Retina (tissue), 1 donor: ENCODE measurements at regions not wholly inside any gene's neighbourhood (a gene's known extent, or its start where the extent isn't known, plus 50 kb on each side); places are given as distances from the start of the nearest gene placed in this dataset.
A peak's percentile ranks its signal among the peaks of the same experiment; 100 is the strongest.
"Not testable (repeated sequence)": the region's sequence is repeated elsewhere in the genome, so short reads cannot be mapped to it uniquely, and the experiment has no call there.

Experiments
- DNase-seq: peaks from one replicate; pipeline ENCODE4 v3.0.0-alpha.2; 2016

- DNase-seq = not testable (repeated sequence)
Measured at GRCh38 chr7:29709002-29709401, 97.3 kb upstream of the WIPF3 start.

GRCh38 chr7:29723127-29723526 is 83.2 kb upstream of the WIPF3 start:
- DNase-seq = not testable (repeated sequence)

GRCh38 chr7:29723599-29723998 is 82.7 kb upstream of the WIPF3 start:
- peak; percentile 1 for DNase-seq

- DNase-seq = not testable (repeated sequence)
Measured at GRCh38 chr7:29729534-29730165, 76.7 kb upstream of the WIPF3 start.

GRCh38 chr7:29734246-29734731 is 72.0 kb upstream of the WIPF3 start:
- no peak for DNase-seq

GRCh38 chr7:29747645-29748245 is 58.6 kb upstream of the WIPF3 start:
- not testable (repeated sequence) for DNase-seq

- DNase-seq = no peak
Measured at GRCh38 chr7:29748286-29749099, 57.8 kb upstream of the WIPF3 start.

- DNase-seq = no peak
Measured at GRCh38 chr7:29749701-29750321, 56.5 kb upstream of the WIPF3 start.

GRCh38 chr7:29750373-29750940 is 55.9 kb upstream of the WIPF3 start:
- not testable (repeated sequence) for DNase-seq

- not testable (repeated sequence) for DNase-seq
Measured at GRCh38 chr7:29751012-29751411, 55.3 kb upstream of the WIPF3 start.

GRCh38 chr7:29754874-29755490 is 51.3 kb upstream of the WIPF3 start:
- DNase-seq = no peak
